ENCODE measurements at regions not wholly inside any gene's neighbourhood (a gene's known extent, or its start where the extent isn't known, plus 50 kb on each side); places are given as distances from the start of the nearest gene placed in this dataset.

DNA sequence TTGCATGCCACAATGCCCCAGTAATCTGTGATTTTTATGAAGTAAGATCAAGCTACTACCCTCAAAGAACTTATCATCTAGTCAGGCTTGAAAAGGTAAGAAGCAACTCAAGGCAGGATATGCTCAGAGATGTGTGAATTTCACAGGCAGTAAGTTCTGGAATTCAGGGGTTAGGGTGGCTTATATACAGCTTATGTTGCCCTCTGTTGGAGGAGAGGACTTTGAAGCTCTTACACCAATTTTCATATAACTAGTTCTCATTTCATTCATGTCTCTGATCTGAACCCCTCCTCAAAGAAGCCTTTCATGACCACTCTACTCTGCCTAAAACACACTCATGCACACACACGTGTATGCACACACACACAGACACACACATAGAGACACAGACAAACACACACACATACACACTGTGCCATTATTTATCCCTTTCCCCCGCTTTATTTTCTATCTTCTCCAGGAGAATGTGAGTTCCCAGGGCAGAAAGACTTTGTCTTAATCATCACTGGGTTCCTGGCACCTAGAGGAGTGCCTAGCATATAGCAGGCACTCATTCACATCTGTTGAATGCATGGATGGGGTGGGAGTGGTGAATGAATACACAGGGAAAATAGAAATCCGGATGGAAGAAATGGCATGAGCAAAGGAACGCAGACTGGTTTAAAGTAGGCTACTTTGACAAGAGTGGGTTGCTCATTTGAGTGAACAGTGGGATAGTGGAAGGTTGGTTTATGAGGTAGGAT lies 220.7 kb upstream of the ZBED5 start:
- H3K27ac ChIP-seq (ENCODE audit: low read length): no peak overlapping the region
- no peak for ATAC-seq (ENCODE audit: insufficient read depth, low read depth)

GRCh38 chr11:11077898-11078297 lies 220.0 kb upstream of the ZBED5 start:
- Histone ChIP-seq H3K9ac (ENCODE audit: low read depth, low read length) (no peak overlapping the region), H3K27me3 (ENCODE audit: insufficient read depth, low read length, poor library complexity) (peaks cover 15% of the 10 kb centered on the region), H3K4me3 (ENCODE audit: low read depth in 1 of 2, low read length in 2 of 2) (no peak overlapping the region), H3K4me2 (ENCODE audit: insufficient read depth, low read length) (no peak overlapping the region), H3K4me1 (ENCODE audit: insufficient read depth, low read length) (no peaks in the 10 kb centered on the region), H2AFZ (ENCODE audit: low read depth, low read length) (no peak overlapping the region), H4K20me1 (ENCODE audit: insufficient read depth, low read length) (no peaks in the 10 kb centered on the region), H3K36me3 (ENCODE audit: insufficient read depth, low read length) (no peaks in the 10 kb centered on the region), H3K27ac (ENCODE audit: low read length) (no peak overlapping the region), H3K79me2 (ENCODE audit: insufficient read depth, low read length) (no peaks in the 10 kb centered on the region), H3K9me3 (ENCODE audit: insufficient read depth, low read length, severe bottlenecking) (no peaks in the 10 kb centered on the region)
- ATAC-seq (ENCODE audit: insufficient read depth, low read depth) (no peak), DNase-seq (no peak)
- TF ChIP-seq, protein P1, sequence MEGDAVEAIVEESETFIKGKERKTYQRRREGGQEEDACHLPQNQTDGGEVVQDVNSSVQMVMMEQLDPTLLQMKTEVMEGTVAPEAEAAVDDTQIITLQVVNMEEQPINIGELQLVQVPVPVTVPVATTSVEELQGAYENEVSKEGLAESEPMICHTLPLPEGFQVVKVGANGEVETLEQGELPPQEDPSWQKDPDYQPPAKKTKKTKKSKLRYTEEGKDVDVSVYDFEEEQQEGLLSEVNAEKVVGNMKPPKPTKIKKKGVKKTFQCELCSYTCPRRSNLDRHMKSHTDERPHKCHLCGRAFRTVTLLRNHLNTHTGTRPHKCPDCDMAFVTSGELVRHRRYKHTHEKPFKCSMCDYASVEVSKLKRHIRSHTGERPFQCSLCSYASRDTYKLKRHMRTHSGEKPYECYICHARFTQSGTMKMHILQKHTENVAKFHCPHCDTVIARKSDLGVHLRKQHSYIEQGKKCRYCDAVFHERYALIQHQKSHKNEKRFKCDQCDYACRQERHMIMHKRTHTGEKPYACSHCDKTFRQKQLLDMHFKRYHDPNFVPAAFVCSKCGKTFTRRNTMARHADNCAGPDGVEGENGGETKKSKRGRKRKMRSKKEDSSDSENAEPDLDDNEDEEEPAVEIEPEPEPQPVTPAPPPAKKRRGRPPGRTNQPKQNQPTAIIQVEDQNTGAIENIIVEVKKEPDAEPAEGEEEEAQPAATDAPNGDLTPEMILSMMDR (IDR thresholded peaks at IDR 0.05; ENCODE audit: borderline replicate concordance, extremely low read depth, low read length, poor library complexity, severe bottlenecking): no peak

More for the DNA sequence above, 220.7 kb upstream of the ZBED5 start:
- no peaks in the 10 kb centered on the region for H3K36me3 ChIP-seq (ENCODE audit: insufficient read depth, low read length)
- peaks cover 18% of the 10 kb centered on the region for H3K27me3 ChIP-seq (ENCODE audit: insufficient read depth, low read length, poor library complexity)
- no peak overlapping the region for H2AFZ ChIP-seq (ENCODE audit: low read depth, low read length)
- no peak overlapping the region for H3K4me3 ChIP-seq (ENCODE audit: low read depth in 1 of 2, low read length in 2 of 2)
- H3K4me1 ChIP-seq (ENCODE audit: insufficient read depth, low read length): no peaks in the 10 kb centered on the region
- no peaks in the 10 kb centered on the region for H3K79me2 ChIP-seq (ENCODE audit: insufficient read depth, low read length)
- no peak for DNase-seq
- no peak overlapping the region for H3K4me2 ChIP-seq (ENCODE audit: insufficient read depth, low read length)
- H3K9ac ChIP-seq (ENCODE audit: low read depth, low read length): no peak overlapping the region
- no peaks in the 10 kb centered on the region for H4K20me1 ChIP-seq (ENCODE audit: insufficient read depth, low read length)
- TF ChIP-seq, protein P1 (IDR thresholded peaks at IDR 0.05; ENCODE audit: borderline replicate concordance, extremely low read depth, low read length, poor library complexity, severe bottlenecking): no peak
- no peak for TF ChIP-seq EZH2 (IDR thresholded peaks at IDR 0.05; ENCODE audit: borderline replicate concordance, low read depth, low read length, severe bottlenecking)
- H3K9me3 ChIP-seq (ENCODE audit: insufficient read depth, low read length, severe bottlenecking): no peaks in the 10 kb centered on the region

- no peak overlapping the region for H3K4me2 ChIP-seq (ENCODE audit: insufficient read depth, low read length)
- H4K20me1 ChIP-seq (ENCODE audit: insufficient read depth, low read length): no peaks in the 10 kb centered on the region
- no peak overlapping the region for H3K9ac ChIP-seq (ENCODE audit: low read depth, low read length)
- H3K4me3 ChIP-seq (ENCODE audit: low read depth in 1 of 2, low read length in 2 of 2): no peak overlapping the region
- no peaks in the 10 kb centered on the region for H3K9me3 ChIP-seq (ENCODE audit: insufficient read depth, low read length, severe bottlenecking)
- TF ChIP-seq EZH2 (IDR thresholded peaks at IDR 0.05; ENCODE audit: borderline replicate concordance, low read depth, low read length, severe bottlenecking): no peak
- TF ChIP-seq, protein P1 (IDR thresholded peaks at IDR 0.05; ENCODE audit: borderline replicate concordance, extremely low read depth, low read length, poor library complexity, severe bottlenecking): no peak
- H3K27ac ChIP-seq (ENCODE audit: low read length): no peak overlapping the region
- H3K79me2 ChIP-seq (ENCODE audit: insufficient read depth, low read length): no peaks in the 10 kb centered on the region
- peaks cover 10% of the 10 kb centered on the region for H3K27me3 ChIP-seq (ENCODE audit: insufficient read depth, low read length, poor library complexity)
- H2AFZ ChIP-seq (ENCODE audit: low read depth, low read length): no peak overlapping the region
- DNase-seq (no peak), ATAC-seq (ENCODE audit: insufficient read depth, low read depth) (no peak)
- H3K36me3 ChIP-seq (ENCODE audit: insufficient read depth, low read length): no peaks in the 10 kb centered on the region
- H3K4me1 ChIP-seq (ENCODE audit: insufficient read depth, low read length): no peaks in the 10 kb centered on the region
These were observed 219.0 kb upstream of the ZBED5 start for GRCh38 chr11:11076879-11077278.

Measured in DND-41 (cell line).